ENCODE measurements at regions not wholly inside any gene's neighbourhood (a gene's known extent, or its start where the extent isn't known, plus 50 kb on each side); places are given as distances from the start of the nearest gene placed in this dataset.

GRCh38 chr7:25626451-25627131, 398.3 kb upstream of the NPVF start:
- POLR2A ChIA-PET, result no interaction called here
- CTCF ChIA-PET, result interaction anchor here (1.4 kb wide), 1 partner anchor 56 kb away, joined by 3 read pairs; no protein-coding TSS in a partner anchor
- DNase-seq (ENCODE audit: extremely low spot score), result no peak
- no peak for TF ChIP-seq CTCF (IDR thresholded peaks at IDR 0.05; ENCODE audit: control extremely low read depth, extremely low read depth, low read depth, missing control alignments)

- no peak for TF ChIP-seq CTCF (IDR thresholded peaks at IDR 0.05; ENCODE audit: control extremely low read depth, extremely low read depth, low read depth, missing control alignments)
- POLR2A ChIA-PET, result no interaction called here
- no peak for DNase-seq (ENCODE audit: extremely low spot score)
- CTCF ChIA-PET, result no interaction called here
Observed at GRCh38 chr7:25628446-25628845, 400.2 kb upstream of the NPVF start.

GRCh38 chr7:25632616-25633015, 404.3 kb upstream of the NPVF start:
- DNase-seq (ENCODE audit: extremely low spot score), result no peak
- no peak for TF ChIP-seq CTCF (IDR thresholded peaks at IDR 0.05; ENCODE audit: control extremely low read depth, extremely low read depth, low read depth, missing control alignments)
- ChIA-PET CTCF (no interaction called here), POLR2A (no interaction called here)

- TF ChIP-seq CTCF (IDR thresholded peaks at IDR 0.05; ENCODE audit: control extremely low read depth, extremely low read depth, low read depth, missing control alignments), result no peak
- POLR2A ChIA-PET, result no interaction called here
- DNase-seq (ENCODE audit: extremely low spot score), result no peak
- CTCF ChIA-PET, result interaction anchor here (1.2 kb wide), 1 partner anchor 12 kb away, joined by 3 read pairs; no protein-coding TSS in a partner anchor
Observed at GRCh38 chr7:25633426-25634036, 405.2 kb upstream of the NPVF start.

- ChIA-PET CTCF (no interaction called here), POLR2A (no interaction called here)
- TF ChIP-seq CTCF (IDR thresholded peaks at IDR 0.05; ENCODE audit: control extremely low read depth, extremely low read depth, low read depth, missing control alignments), result no peak
- no peak for DNase-seq (ENCODE audit: extremely low spot score)
Observed at GRCh38 chr7:25636168-25636567, 407.9 kb upstream of the NPVF start.

GRCh38 chr7:25636871-25637283, 408.6 kb upstream of the NPVF start:
- no peak for TF ChIP-seq CTCF (IDR thresholded peaks at IDR 0.05; ENCODE audit: control extremely low read depth, extremely low read depth, low read depth, missing control alignments)
- ChIA-PET CTCF (no interaction called here), POLR2A (no interaction called here)
- no peak for DNase-seq (ENCODE audit: extremely low spot score)

All from GM10248 (cell line).